Ramos (cell line): ENCODE measurements at regions not wholly inside any gene's neighbourhood (a gene's known extent, or its start where the extent isn't known, plus 50 kb on each side); places are given as distances from the start of the nearest gene placed in this dataset.

Experiments used
- in situ Hi-C: fragments of 300-500 bp; cut with MboI; formaldehyde crosslinking; loops from one replicate; pipeline ENCODE4 v1.14.3; 2022; ENCODE audit warnings: low sequenced_read_pairs; ENCODE audit not compliant: unreplicated experiment

DNA sequence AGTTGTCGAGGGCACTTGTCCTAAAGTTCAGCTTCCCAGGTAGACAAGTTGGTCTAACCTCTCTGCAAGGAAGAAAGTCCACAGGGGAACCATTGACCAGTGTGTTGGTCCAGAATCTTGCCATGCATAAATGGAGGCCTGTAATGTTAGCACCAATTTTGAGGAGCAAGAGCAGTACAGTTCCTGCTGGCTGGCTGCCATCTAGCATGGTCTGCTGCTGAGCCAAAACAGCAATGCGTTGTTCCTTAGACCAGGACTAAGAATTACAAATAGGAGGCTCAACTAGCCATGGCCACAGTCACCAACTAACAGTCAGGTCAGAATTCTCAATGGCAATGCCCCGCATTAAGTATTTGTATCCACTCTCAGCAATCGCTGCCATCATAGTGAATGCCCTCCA lies 72.8 kb upstream of the WIPF1 start:
- in situ Hi-C loops: no loop called here

DNA sequence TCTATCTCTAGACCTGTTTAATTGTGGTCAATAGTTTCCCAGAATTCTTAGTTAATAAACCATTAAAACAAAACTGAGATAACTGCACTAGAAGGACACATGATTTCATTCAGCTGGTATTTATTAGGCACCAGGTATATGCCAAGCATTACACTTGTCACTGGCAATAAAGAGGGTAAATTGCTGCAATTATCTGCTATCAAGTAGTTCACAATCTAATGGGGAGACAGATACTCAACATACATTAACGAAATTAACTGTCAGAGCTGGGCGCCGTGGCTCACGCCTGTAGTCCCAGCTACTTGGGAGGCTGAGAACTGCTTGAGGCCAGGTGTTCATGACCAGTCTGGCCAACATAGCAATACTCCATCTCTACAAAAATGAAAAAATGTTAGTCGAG lies 71.7 kb upstream of the WIPF1 start:
- in situ Hi-C loops: no loop called here

DNA sequence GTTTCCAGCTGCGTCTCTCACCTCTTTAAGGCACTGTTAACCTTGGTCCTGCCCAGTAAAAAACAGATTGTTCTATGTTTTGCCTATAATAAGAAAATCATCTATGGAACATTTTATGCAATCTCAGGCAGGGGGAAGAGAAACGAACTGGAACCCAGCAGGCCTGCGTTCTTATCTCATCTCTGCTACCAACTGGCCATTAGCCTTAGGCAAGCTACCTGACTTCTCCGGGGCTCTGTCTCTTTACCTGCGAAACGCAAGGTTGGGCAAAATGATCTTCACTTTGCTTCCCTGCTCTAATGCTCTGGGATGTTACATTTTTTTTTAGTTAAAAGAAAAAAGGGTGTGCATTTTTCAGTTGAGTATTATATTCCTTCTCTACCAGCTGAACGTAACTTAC lies 70.5 kb upstream of the WIPF1 start:
- in situ Hi-C loops: no loop called here

GRCh38 chr2:174667250-174667860 lies 69.8 kb upstream of the WIPF1 start:
- in situ Hi-C loops: no loop called here

GRCh38 chr2:174666845-174667244 lies 69.2 kb upstream of the WIPF1 start:
- in situ Hi-C loops: no loop called here

- in situ Hi-C loops: no loop called here
Measured at GRCh38 chr2:174666312-174666711, 68.7 kb upstream of the WIPF1 start.

DNA sequence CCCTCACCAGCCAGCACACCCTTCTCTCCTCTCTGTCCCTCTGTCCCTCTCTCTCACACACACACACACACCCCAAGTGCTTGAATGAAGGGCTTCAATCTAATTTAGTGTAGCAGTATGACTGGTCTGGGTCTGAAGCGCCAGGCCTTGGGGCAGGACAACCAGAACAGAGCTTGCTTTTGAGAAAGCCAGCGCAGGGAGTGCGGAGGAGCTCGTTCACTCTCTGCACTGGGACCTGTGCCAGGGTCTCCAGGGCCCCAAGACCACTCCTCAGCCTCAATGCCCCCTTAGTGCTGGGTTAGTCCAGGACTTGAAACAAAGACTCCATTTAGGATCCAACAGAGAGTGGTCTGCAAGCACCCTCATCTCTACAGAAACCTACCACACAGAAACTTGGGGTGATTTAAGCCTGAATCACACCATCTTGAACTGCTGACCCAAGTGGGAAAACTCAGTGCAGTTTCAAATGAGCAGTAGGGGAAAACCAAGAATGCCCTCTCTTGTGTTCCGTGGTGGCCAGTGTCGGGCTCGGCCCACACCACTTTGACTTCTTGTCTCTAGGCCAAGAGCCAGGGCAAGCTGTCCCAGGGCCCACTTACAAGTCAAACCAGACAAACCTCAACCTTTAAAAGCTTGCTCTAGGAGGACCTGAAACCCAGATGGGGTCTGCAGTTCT lies 66.6 kb upstream of the WIPF1 start:
- in situ Hi-C loops: no loop called here

DNA sequence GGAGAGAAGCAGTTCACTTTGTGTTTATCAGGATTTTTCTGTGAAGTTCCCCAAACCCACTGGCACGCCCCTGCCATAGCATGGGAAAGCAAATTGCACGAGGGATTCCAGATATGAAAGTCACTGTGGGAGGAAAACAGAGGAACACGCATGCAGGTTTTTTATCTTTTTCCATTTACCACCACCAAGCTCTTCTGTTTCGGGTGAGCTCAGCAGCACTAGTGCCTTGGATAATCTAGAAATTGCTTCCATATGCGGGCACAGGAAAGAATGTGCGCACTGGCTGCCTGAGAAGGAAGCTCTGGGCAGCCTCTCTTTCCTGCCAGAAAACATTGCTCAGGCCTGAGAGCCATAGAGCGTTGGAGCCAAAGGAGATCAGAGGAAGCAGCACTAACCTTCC lies 65.9 kb upstream of the WIPF1 start:
- in situ Hi-C loops: no loop called here

GRCh38 chr2:174662859-174663258 lies 65.3 kb upstream of the WIPF1 start:
- in situ Hi-C loops: no loop called here

- in situ Hi-C loops: no loop called here
Measured at GRCh38 chr2:174662459-174662858, 64.9 kb upstream of the WIPF1 start.

- in situ Hi-C loops: no loop called here
Measured at GRCh38 chr2:174660984-174661675, 63.5 kb upstream of the WIPF1 start.

GRCh38 chr2:174659069-174659900 lies 61.7 kb upstream of the WIPF1 start:
- in situ Hi-C loops: no loop called here

GRCh38 chr2:174656676-174657176 lies 59.1 kb upstream of the WIPF1 start:
- in situ Hi-C loops: no loop called here

GRCh38 chr2:174656035-174656434 lies 58.4 kb upstream of the WIPF1 start:
- in situ Hi-C loops: no loop called here

DNA sequence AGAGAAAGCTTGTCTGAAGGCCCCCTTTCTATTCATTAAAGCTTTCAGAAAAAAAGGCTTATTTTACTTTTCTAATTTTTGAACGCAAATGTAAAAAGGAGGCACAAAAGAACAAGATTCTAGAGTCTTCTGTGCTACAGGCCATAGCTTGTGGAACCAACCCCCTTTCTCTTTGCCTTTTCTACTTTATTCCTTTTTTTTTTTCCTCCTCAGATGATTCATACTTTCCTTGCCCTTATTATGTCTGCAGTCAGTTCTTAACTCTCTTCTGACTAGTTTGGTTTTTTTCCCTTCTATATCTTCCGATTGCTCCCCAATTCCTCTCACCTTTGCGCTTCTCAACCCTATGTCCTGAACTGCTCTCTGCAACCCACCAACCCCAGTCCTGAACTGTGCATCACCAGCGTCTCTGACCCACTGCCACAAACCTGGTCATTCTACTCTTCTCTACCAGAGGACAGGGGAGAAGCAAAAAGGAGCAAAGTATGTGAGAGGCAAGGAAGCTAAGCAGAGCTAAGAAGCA lies 56.9 kb upstream of the WIPF1 start:
- in situ Hi-C loops: no loop called here

GRCh38 chr2:174648896-174649295 lies 51.3 kb upstream of the WIPF1 start:
- in situ Hi-C loops: no loop called here
